ENCODE measurements at regions not wholly inside any gene's neighbourhood (a gene's known extent, or its start where the extent isn't known, plus 50 kb on each side); places are given as distances from the start of the nearest gene placed in this dataset.

- TF ChIP-seq POLR2AphosphoS5 (IDR thresholded peaks at IDR 0.05; ENCODE audit: low read depth, low read length) = no peak
- no peak for TF ChIP-seq CTCF (IDR thresholded peaks at IDR 0.05)
- TF ChIP-seq, protein P1, sequence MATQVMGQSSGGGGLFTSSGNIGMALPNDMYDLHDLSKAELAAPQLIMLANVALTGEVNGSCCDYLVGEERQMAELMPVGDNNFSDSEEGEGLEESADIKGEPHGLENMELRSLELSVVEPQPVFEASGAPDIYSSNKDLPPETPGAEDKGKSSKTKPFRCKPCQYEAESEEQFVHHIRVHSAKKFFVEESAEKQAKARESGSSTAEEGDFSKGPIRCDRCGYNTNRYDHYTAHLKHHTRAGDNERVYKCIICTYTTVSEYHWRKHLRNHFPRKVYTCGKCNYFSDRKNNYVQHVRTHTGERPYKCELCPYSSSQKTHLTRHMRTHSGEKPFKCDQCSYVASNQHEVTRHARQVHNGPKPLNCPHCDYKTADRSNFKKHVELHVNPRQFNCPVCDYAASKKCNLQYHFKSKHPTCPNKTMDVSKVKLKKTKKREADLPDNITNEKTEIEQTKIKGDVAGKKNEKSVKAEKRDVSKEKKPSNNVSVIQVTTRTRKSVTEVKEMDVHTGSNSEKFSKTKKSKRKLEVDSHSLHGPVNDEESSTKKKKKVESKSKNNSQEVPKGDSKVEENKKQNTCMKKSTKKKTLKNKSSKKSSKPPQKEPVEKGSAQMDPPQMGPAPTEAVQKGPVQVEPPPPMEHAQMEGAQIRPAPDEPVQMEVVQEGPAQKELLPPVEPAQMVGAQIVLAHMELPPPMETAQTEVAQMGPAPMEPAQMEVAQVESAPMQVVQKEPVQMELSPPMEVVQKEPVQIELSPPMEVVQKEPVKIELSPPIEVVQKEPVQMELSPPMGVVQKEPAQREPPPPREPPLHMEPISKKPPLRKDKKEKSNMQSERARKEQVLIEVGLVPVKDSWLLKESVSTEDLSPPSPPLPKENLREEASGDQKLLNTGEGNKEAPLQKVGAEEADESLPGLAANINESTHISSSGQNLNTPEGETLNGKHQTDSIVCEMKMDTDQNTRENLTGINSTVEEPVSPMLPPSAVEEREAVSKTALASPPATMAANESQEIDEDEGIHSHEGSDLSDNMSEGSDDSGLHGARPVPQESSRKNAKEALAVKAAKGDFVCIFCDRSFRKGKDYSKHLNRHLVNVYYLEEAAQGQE (IDR thresholded peaks at IDR 0.05; ENCODE audit: insufficient read depth in 1 of 2, low read depth in 2 of 2, low read length in 1 of 2) = no peak
- no peak for TF ChIP-seq SIN3A (IDR thresholded peaks at IDR 0.05; ENCODE audit: borderline replicate concordance, insufficient read depth, low read depth, low read length)
- TF ChIP-seq TCF7L2 (IDR thresholded peaks at IDR 0.05; ENCODE audit: low read depth, low read length) = no peak
Measured at GRCh38 chr14:101294136-101294535, 267.2 kb upstream of the DIO3 start.

Data from Panc1 (cell line).